PFSK-1 (cell line): ENCODE measurements at regions not wholly inside any gene's neighbourhood (a gene's known extent, or its start where the extent isn't known, plus 50 kb on each side); places are given as distances from the start of the nearest gene placed in this dataset.

Experiments
- FOXP2 ChIP-seq: optimal IDR thresholded peaks from 2 replicates; pipeline ENCODE3; 2011; ENCODE audit warnings: borderline replicate concordance, control low read depth, inconsistent platforms; ENCODE audit not compliant: insufficient read depth; ENCODE audit errors: extremely low read length, extremely low read depth
- POLR2AphosphoS5 ChIP-seq: IDR thresholded peaks from 2 replicates; pipeline ENCODE4 v1.6.1; 2012; ENCODE audit warnings: low read depth, mild to moderate bottlenecking, control low read depth, low read length, moderate library complexity
- REST ChIP-seq, 2 experiments: IDR thresholded peaks; 2 replicates each; pipeline versions ENCODE4 v1.6.1 to v1.8.0; 2011 to 2012; ENCODE audit warnings: low read depth in 2 of 2, low read length in 2 of 2, control low read depth in 1 of 2, inconsistent platforms in 1 of 2, mild to moderate bottlenecking in 1 of 2, moderate library complexity in 1 of 2; ENCODE audit not compliant: insufficient read depth in 1 of 2
- SIN3A ChIP-seq: IDR thresholded peaks from 2 replicates; pipeline ENCODE4 v1.6.1; 2012; ENCODE audit warnings: mild to moderate bottlenecking, low read length, moderate library complexity, borderline replicate concordance; ENCODE audit not compliant: insufficient read depth
- TAF1 ChIP-seq: IDR thresholded peaks from 2 replicates; pipeline ENCODE4 v1.6.1; 2012; ENCODE audit warnings: low read length, control low read depth, borderline replicate concordance; ENCODE audit not compliant: insufficient read depth

- TF ChIP-seq SIN3A, result no peak
- TF ChIP-seq POLR2AphosphoS5, result no peak
Measured at GRCh38 chr4:66059136-66059535, 388.8 kb upstream of the EPHA5 start.

- TF ChIP-seq FOXP2 (no peak), SIN3A (no peak)
Measured at GRCh38 chr4:66055999-66056398, 385.7 kb upstream of the EPHA5 start.

DNA sequence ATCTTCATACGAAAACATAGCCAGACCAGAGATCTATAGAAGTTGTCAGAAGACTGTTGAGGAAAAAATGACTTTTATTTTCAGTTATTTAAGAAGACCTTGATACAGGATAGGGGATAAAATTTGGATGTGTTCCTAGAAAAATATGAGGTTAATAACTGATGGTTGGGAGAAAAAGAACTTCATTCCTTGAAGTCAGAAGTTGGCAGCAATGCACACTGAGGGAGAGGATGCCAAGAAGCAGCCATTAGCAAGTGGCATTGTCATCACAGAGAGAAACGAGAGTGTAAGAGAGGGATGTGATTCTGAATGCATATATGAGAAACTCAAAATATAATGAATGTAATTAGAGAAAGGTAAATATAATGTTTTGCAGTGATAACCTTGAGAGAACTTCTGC, 382.1 kb upstream of the EPHA5 start:
- TF ChIP-seq REST (IDR thresholded peaks at IDR 0.05; ENCODE audit: insufficient read depth in 1 of 2, low read depth in 2 of 2, low read length in 2 of 2) (no peak), FOXP2 (no peak), POLR2AphosphoS5 (no peak), TAF1 (no peak), SIN3A (no peak)

DNA sequence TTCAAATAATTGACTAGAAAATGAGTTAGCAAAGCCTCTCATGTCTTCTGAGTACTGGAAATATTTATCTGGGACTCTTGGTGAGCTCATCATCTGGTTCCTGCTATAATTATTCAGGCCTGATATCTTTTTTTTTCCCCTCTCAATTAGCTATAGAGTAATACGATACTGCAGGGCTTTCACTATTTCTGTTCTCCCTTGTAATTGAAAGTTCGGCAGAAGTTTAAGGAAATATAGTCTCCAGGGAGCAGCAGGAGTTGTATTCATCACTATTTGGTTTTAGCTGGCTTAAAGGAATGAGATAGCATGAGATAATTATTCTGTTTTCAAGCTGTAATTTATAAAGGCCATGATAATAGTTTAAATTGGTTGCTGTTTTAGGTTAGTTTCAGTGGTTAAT, 378.6 kb upstream of the EPHA5 start:
- TF ChIP-seq POLR2AphosphoS5 (no peak), REST (IDR thresholded peaks at IDR 0.05; ENCODE audit: insufficient read depth in 1 of 2, low read depth in 2 of 2, low read length in 2 of 2) (no peak), TAF1 (no peak), FOXP2 (no peak), SIN3A (no peak)

- TF ChIP-seq TAF1, result no peak
- no peak for TF ChIP-seq FOXP2
- no peak for TF ChIP-seq POLR2AphosphoS5
- TF ChIP-seq REST (IDR thresholded peaks at IDR 0.05; ENCODE audit: insufficient read depth in 1 of 2, low read depth in 2 of 2, low read length in 2 of 2), result no peak
- TF ChIP-seq SIN3A, result no peak
Measured at GRCh38 chr4:66045913-66046312, 375.6 kb upstream of the EPHA5 start.

DNA sequence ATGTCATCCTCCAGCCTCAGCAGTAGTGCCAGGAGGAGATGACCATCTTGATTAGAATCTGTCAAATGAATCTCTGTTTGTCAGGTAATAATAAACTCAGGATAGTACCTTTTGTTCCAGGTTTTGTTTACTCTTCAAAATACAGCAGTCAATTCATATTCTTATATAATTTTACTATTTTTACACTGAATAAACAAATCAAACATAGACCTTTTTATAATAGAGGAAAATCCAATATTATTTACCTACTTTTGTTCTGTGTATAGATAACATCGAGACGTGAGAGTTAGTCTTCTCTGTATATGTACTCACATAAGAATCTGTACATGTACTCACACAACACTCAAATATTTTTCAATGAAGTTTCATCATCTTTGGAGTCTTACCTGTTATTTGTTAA, 365.4 kb upstream of the EPHA5 start:
- TF ChIP-seq POLR2AphosphoS5, result no peak
- TF ChIP-seq TAF1, result no peak
- TF ChIP-seq REST (IDR thresholded peaks at IDR 0.05; ENCODE audit: insufficient read depth in 1 of 2, low read depth in 2 of 2, low read length in 2 of 2), result no peak
- no peak for TF ChIP-seq SIN3A
- TF ChIP-seq FOXP2, result no peak
